Colonic mucosa (tissue), 4 donors: ENCODE measurements at regions not wholly inside any gene's neighbourhood (a gene's known extent, or its start where the extent isn't known, plus 50 kb on each side); places are given as distances from the start of the nearest gene placed in this dataset.

Experiments
- DNase-seq: peaks from one replicate; pipeline ENCODE4 v3.0.0-alpha.2; 2020
- H3K27ac ChIP-seq: fragments of 200-600 bp; one replicate; pipeline ENCODE4 v1.8.0; 2021
- H3K27me3 ChIP-seq: fragments of 200-600 bp; one replicate; pipeline ENCODE4 v1.8.0; 2021
- H3K36me3 ChIP-seq: fragments of 200-600 bp; one replicate; pipeline ENCODE4 v1.8.0; 2021
- H3K4me1 ChIP-seq: fragments of 200-600 bp; one replicate; pipeline ENCODE4 v1.8.0; 2021; ENCODE audit warnings: mild to moderate bottlenecking
- H3K4me3 ChIP-seq: fragments of 200-600 bp; one replicate; pipeline ENCODE4 v1.8.0; 2021
- H3K9ac ChIP-seq, 2 donors: one replicate each; pipeline ENCODE4 v1.7.0; 2013; ENCODE audit warnings: control low read depth in 2 of 2, low read depth in 2 of 2, low read length in 2 of 2
- H3K9me3 ChIP-seq: fragments of 200-600 bp; one replicate; pipeline ENCODE4 v1.8.0; 2021
- CTCF ChIP-seq: fragments of 200-600 bp; IDR thresholded peaks from one replicate; pipeline ENCODE4 v1.8.0; 2022; ENCODE audit warnings: antibody characterized with exemption, mild to moderate bottlenecking
- intact Hi-C: fragments of 100-400 bp; cut with DNase I; formaldehyde crosslinking; loops from one replicate; pipeline ENCODE4 v1.14.1; 2022
- donor health status: healthy.
- donor health status: DM: no; HTN: no; CAD: no.
- donor health status: DM: no; HTN: no; CAD: no.

DNA sequence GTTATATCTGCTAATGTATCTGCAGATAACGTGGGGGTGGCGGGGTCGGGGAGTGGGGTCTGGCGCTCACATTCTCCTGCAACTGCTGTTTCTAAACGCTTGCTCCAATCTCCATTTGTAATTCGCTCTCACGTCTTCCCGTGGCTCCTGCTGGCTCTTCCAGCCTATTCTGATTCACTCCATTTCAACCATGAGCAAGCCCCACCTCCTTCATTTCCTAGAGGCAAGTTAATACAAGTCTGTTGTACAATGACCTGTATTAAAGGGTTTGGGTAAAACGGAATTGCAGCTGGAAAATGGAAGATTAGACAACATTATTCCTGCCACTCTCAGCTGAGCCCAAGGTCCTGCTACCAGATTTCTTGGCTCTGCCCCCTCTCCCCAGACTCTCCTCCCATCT, 132.3 kb downstream of the CSNK2A3 start:
- Histone ChIP-seq H3K4me1 (no peaks in the 10 kb centered on the region), H3K27ac (no peak overlapping the region), H3K9ac (no peak overlapping the region), H3K4me3 (no peak overlapping the region), H3K9me3 (no peaks in the 10 kb centered on the region), H3K36me3 (no peaks in the 10 kb centered on the region), H3K27me3 (no peaks in the 10 kb centered on the region)
- TF ChIP-seq CTCF: no peak
- intact Hi-C loops: no loop called here
- no peak for DNase-seq

DNA sequence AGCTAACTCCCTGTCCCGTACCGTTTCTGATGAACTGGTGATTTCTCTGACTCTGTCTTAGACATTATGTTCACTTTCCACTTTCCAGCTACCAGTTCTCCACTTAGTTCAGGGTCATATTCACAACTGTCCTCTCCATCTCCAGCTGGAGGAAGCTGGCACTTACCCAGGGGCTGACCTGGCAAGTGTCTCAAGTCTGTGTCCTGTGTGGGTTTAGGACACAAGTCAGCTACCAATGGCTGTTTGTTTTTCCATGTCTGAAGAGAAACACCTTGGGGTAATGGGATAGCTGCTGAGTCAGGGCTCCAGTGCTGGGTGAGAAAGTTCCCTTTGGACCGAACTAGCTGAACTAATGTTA, 134.4 kb downstream of the CSNK2A3 start:
- Histone ChIP-seq H3K9ac (no peak overlapping the region), H3K4me1 (no peaks in the 10 kb centered on the region), H3K9me3 (no peaks in the 10 kb centered on the region), H3K4me3 (no peak overlapping the region), H3K36me3 (no peaks in the 10 kb centered on the region), H3K27ac (no peak overlapping the region), H3K27me3 (no peaks in the 10 kb centered on the region)
- DNase-seq: peak; percentile 27
- intact Hi-C loops: no loop called here
- TF ChIP-seq CTCF: no peak

GRCh38 chr11:11217929-11218628, 135.0 kb downstream of the CSNK2A3 start:
- intact Hi-C loops: no loop called here
- H3K4me3 ChIP-seq: no peak overlapping the region
- no peaks in the 10 kb centered on the region for H3K4me1 ChIP-seq
- TF ChIP-seq CTCF: no peak
- no peak overlapping the region for H3K27ac ChIP-seq
- peak; percentile 48 for DNase-seq
- H3K9ac ChIP-seq: no peak overlapping the region
- H3K36me3 ChIP-seq: no peaks in the 10 kb centered on the region
- no peaks in the 10 kb centered on the region for H3K9me3 ChIP-seq
- H3K27me3 ChIP-seq: no peaks in the 10 kb centered on the region

- no peak for TF ChIP-seq CTCF
- Histone ChIP-seq H3K4me1 (no peaks in the 10 kb centered on the region), H3K9ac (no peak overlapping the region)
These were observed 135.6 kb downstream of the CSNK2A3 start for GRCh38 chr11:11217289-11217928.

GRCh38 chr11:11215944-11216343, 137.1 kb downstream of the CSNK2A3 start:
- Histone ChIP-seq H3K4me1 (no peaks in the 10 kb centered on the region), H3K27ac (no peak overlapping the region), H3K9ac (no peak overlapping the region), H3K4me3 (no peak overlapping the region), H3K36me3 (no peaks in the 10 kb centered on the region), H3K9me3 (no peaks in the 10 kb centered on the region), H3K27me3 (no peaks in the 10 kb centered on the region)
- no peak for DNase-seq
- intact Hi-C loops: no loop called here
- no peak for TF ChIP-seq CTCF

More at GRCh38 chr11:11217289-11217928, 135.6 kb downstream of the CSNK2A3 start:
- DNase-seq: no peak
- no peaks in the 10 kb centered on the region for H3K9me3 ChIP-seq
- no peaks in the 10 kb centered on the region for H3K27me3 ChIP-seq
- intact Hi-C loops: no loop called here
- no peak overlapping the region for H3K4me3 ChIP-seq
- H3K36me3 ChIP-seq: no peaks in the 10 kb centered on the region
- no peak overlapping the region for H3K27ac ChIP-seq
